PFSK-1 (cell line): ENCODE measurements at regions not wholly inside any gene's neighbourhood (a gene's known extent, or its start where the extent isn't known, plus 50 kb on each side); places are given as distances from the start of the nearest gene placed in this dataset.

Experiments
- FOXP2 ChIP-seq: optimal IDR thresholded peaks from 2 replicates; pipeline ENCODE3; 2011; ENCODE audit warnings: borderline replicate concordance, control low read depth, inconsistent platforms; ENCODE audit not compliant: insufficient read depth; ENCODE audit errors: extremely low read length, extremely low read depth
- POLR2AphosphoS5 ChIP-seq: IDR thresholded peaks from 2 replicates; pipeline ENCODE4 v1.6.1; 2012; ENCODE audit warnings: low read depth, mild to moderate bottlenecking, control low read depth, low read length, moderate library complexity
- REST ChIP-seq, 2 experiments: IDR thresholded peaks; 2 replicates each; pipeline versions ENCODE4 v1.6.1 to v1.8.0; 2011 to 2012; ENCODE audit warnings: low read depth in 2 of 2, low read length in 2 of 2, control low read depth in 1 of 2, inconsistent platforms in 1 of 2, mild to moderate bottlenecking in 1 of 2, moderate library complexity in 1 of 2; ENCODE audit not compliant: insufficient read depth in 1 of 2
- SIN3A ChIP-seq: IDR thresholded peaks from 2 replicates; pipeline ENCODE4 v1.6.1; 2012; ENCODE audit warnings: mild to moderate bottlenecking, low read length, moderate library complexity, borderline replicate concordance; ENCODE audit not compliant: insufficient read depth
- TAF1 ChIP-seq: IDR thresholded peaks from 2 replicates; pipeline ENCODE4 v1.6.1; 2012; ENCODE audit warnings: low read length, control low read depth, borderline replicate concordance; ENCODE audit not compliant: insufficient read depth

- TF ChIP-seq POLR2AphosphoS5: no peak
- TF ChIP-seq REST (IDR thresholded peaks at IDR 0.05; ENCODE audit: insufficient read depth in 1 of 2, low read depth in 2 of 2, low read length in 2 of 2): no peak
- TF ChIP-seq SIN3A: no peak
- no peak for TF ChIP-seq TAF1
- TF ChIP-seq FOXP2: no peak
Observed at GRCh38 chr12:90645181-90645580, 309.8 kb downstream of the CCER1 start.

GRCh38 chr12:90631591-90632212, 323.3 kb downstream of the CCER1 start:
- TF ChIP-seq REST (IDR thresholded peaks at IDR 0.05; ENCODE audit: insufficient read depth in 1 of 2, low read depth in 2 of 2, low read length in 2 of 2) (no peak), TAF1 (no peak), POLR2AphosphoS5 (no peak), SIN3A (no peak), FOXP2 (no peak)

GRCh38 chr12:90630006-90630405, 325.0 kb downstream of the CCER1 start:
- no peak for TF ChIP-seq POLR2AphosphoS5
- no peak for TF ChIP-seq SIN3A
- no peak for TF ChIP-seq REST (IDR thresholded peaks at IDR 0.05; ENCODE audit: insufficient read depth in 1 of 2, low read depth in 2 of 2, low read length in 2 of 2)
- no peak for TF ChIP-seq FOXP2
- no peak for TF ChIP-seq TAF1

- no peak for TF ChIP-seq FOXP2
- no peak for TF ChIP-seq SIN3A
- TF ChIP-seq TAF1: no peak
- no peak for TF ChIP-seq POLR2AphosphoS5
- TF ChIP-seq REST (IDR thresholded peaks at IDR 0.05; ENCODE audit: insufficient read depth in 1 of 2, low read depth in 2 of 2, low read length in 2 of 2): no peak
Observed at GRCh38 chr12:90628213-90628612, 326.8 kb downstream of the CCER1 start.

GRCh38 chr12:90627180-90627896, 327.6 kb downstream of the CCER1 start:
- TF ChIP-seq TAF1 (no peak), SIN3A (no peak), POLR2AphosphoS5 (no peak), FOXP2 (no peak), REST (IDR thresholded peaks at IDR 0.05; ENCODE audit: insufficient read depth in 1 of 2, low read depth in 2 of 2, low read length in 2 of 2) (no peak)
